ENCODE measurements at regions not wholly inside any gene's neighbourhood (a gene's known extent, or its start where the extent isn't known, plus 50 kb on each side); places are given as distances from the start of the nearest gene placed in this dataset.

- no peak for TF ChIP-seq KDM1A (CRISPR knock-in tag; IDR thresholded peaks at IDR 0.05)
- no peak for TF ChIP-seq ZNF33A (CRISPR knock-in tag; IDR thresholded peaks at IDR 0.05; ENCODE audit: borderline replicate concordance)
- no peak for TF ChIP-seq GATAD2A (CRISPR knock-in tag; IDR thresholded peaks at IDR 0.05)
- TF ChIP-seq ZBTB44 (CRISPR knock-in tag; IDR thresholded peaks at IDR 0.05) = no peak
- TF ChIP-seq CTCF (CRISPR knock-in tag; IDR thresholded peaks at IDR 0.05) = no peak
- TF ChIP-seq ZNF577 (CRISPR knock-in tag; IDR thresholded peaks at IDR 0.05; ENCODE audit: borderline replicate concordance, low read depth) = no peak
- no peak for TF ChIP-seq ZNF780A (CRISPR knock-in tag; IDR thresholded peaks at IDR 0.05)
- no peak for TF ChIP-seq TCF7 (IDR thresholded peaks at IDR 0.05; ENCODE audit: low read depth)
These were observed 80.1 kb upstream of the FAM204A start for GRCh38 chr10:118422241-118422640.
